DOHH2 (cell line): ENCODE measurements at regions not wholly inside any gene's neighbourhood (a gene's known extent, or its start where the extent isn't known, plus 50 kb on each side); places are given as distances from the start of the nearest gene placed in this dataset.

Source experiments
- H3F3A ChIP-seq: fragments of 200-600 bp; sonication (generic), shearing (Covaris generic); 2 replicates; pipeline ENCODE4 v1.6.0; 2016; ENCODE audit warnings: antibody characterized with exemption, mild to moderate bottlenecking; ENCODE audit not compliant: control insufficient read depth, insufficient read depth
- H3K27ac ChIP-seq: fragments of 200-600 bp; sonication (generic); 2 replicates; pipeline ENCODE4 v1.5.1; 2014; ENCODE audit warnings: low read depth, mild to moderate bottlenecking, low read length, moderate library complexity
- H3K27me3 ChIP-seq: fragments of 200-600 bp; sonication (generic); 2 replicates; pipeline ENCODE4 v1.6.1; 2014; ENCODE audit warnings: mild to moderate bottlenecking, low read length, mixed read lengths; ENCODE audit not compliant: control insufficient read depth
- H3K36me3 ChIP-seq: fragments of 200-600 bp; sonication (generic); 2 replicates; pipeline ENCODE4 v1.6.1; 2014; ENCODE audit warnings: mild to moderate bottlenecking, low read length, moderate library complexity, mixed read lengths; ENCODE audit not compliant: control insufficient read depth
- H3K4me1 ChIP-seq: fragments of 200-600 bp; sonication (generic); 2 replicates; pipeline ENCODE4 v1.6.1; 2014; ENCODE audit warnings: mild to moderate bottlenecking, low read length, mixed read lengths; ENCODE audit not compliant: control insufficient read depth
- H3K4me2 ChIP-seq: fragments of 200-600 bp; sonication (generic); 2 replicates; pipeline ENCODE4 v1.6.0; 2014; ENCODE audit warnings: mild to moderate bottlenecking, low read length, moderate library complexity
- H3K4me3 ChIP-seq: fragments of 200-600 bp; sonication (generic); 2 replicates; pipeline ENCODE4 v1.5.1; 2014; ENCODE audit warnings: mild to moderate bottlenecking, low read length, mixed read lengths
- H3K79me2 ChIP-seq: fragments of 200-600 bp; sonication (generic); 2 replicates; pipeline ENCODE4 v1.6.1; 2014; ENCODE audit warnings: mild to moderate bottlenecking, low read length, mixed read lengths; ENCODE audit not compliant: control insufficient read depth
- H3K9me2 ChIP-seq: fragments of 200-600 bp; sonication (generic); replicated peaks from 2 replicates; pipeline ENCODE4 v1.6.1; 2014; ENCODE audit warnings: mild to moderate bottlenecking, low read length, mixed read lengths; ENCODE audit not compliant: control insufficient read depth
- H3K9me3 ChIP-seq: fragments of 200-600 bp; sonication (generic); 2 replicates; pipeline ENCODE4 v1.6.1; 2014; ENCODE audit warnings: antibody characterized with exemption, low read length, mixed read lengths; ENCODE audit not compliant: control insufficient read depth, insufficient read depth
- H4K20me1 ChIP-seq: fragments of 200-600 bp; sonication (generic); 2 replicates; pipeline ENCODE4 v1.6.0; 2014; ENCODE audit warnings: low read depth, mild to moderate bottlenecking, antibody characterized with exemption, low read length, moderate library complexity; ENCODE audit not compliant: control insufficient read depth, insufficient read depth
- EZH2phosphoT487 ChIP-seq: fragments of 200-600 bp; sonication (generic); IDR thresholded peaks from 2 replicates; pipeline ENCODE4 v1.6.1; 2017; ENCODE audit warnings: borderline replicate concordance, mild to moderate bottlenecking, antibody characterized with exemption, low read length, moderate library complexity, mixed read lengths
- TF ChIP-seq, protein P1 (sequence below): fragments of 200-600 bp; sonication (generic); IDR thresholded peaks from one replicate; pipeline ENCODE4 v1.5.1; 2014; ENCODE audit warnings: antibody characterized with exemption, mild to moderate bottlenecking, low read depth, low read length; ENCODE audit not compliant: poor library complexity, severe bottlenecking

DNA sequence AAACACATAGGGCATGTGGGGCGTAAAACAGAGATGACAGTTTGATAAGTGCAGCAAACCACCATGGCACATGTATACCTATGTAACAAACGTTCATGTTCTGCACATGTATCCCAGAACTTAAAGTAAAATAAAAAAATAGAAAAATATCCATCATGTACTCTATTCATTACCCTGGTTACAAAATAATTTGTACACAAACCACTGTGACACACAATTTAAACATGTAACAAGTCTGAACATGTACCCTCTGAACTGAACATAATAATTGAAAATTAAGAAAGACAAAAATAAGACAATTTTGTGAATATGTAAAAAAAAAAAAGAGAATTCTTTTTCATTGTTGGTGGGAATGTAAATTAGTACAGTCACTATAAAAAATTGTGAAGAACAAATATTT lies 379.2 kb downstream of the KDM5D start:
- no peak overlapping the region for H3K4me2 ChIP-seq
- no peaks in the 10 kb centered on the region for H3K9me2 ChIP-seq
- H3K27ac ChIP-seq, result no peak overlapping the region
- H3K36me3 ChIP-seq, result no peaks in the 10 kb centered on the region
- H3K9me3 ChIP-seq, result no peaks in the 10 kb centered on the region
- H4K20me1 ChIP-seq, result no peaks in the 10 kb centered on the region
- no peaks in the 10 kb centered on the region for H3K27me3 ChIP-seq
- TF ChIP-seq EZH2phosphoT487, result no peak
- TF ChIP-seq, protein P1, sequence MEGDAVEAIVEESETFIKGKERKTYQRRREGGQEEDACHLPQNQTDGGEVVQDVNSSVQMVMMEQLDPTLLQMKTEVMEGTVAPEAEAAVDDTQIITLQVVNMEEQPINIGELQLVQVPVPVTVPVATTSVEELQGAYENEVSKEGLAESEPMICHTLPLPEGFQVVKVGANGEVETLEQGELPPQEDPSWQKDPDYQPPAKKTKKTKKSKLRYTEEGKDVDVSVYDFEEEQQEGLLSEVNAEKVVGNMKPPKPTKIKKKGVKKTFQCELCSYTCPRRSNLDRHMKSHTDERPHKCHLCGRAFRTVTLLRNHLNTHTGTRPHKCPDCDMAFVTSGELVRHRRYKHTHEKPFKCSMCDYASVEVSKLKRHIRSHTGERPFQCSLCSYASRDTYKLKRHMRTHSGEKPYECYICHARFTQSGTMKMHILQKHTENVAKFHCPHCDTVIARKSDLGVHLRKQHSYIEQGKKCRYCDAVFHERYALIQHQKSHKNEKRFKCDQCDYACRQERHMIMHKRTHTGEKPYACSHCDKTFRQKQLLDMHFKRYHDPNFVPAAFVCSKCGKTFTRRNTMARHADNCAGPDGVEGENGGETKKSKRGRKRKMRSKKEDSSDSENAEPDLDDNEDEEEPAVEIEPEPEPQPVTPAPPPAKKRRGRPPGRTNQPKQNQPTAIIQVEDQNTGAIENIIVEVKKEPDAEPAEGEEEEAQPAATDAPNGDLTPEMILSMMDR, result no peak
- H3F3A ChIP-seq, result no peaks in the 10 kb centered on the region
- H3K4me3 ChIP-seq, result no peak overlapping the region
- H3K4me1 ChIP-seq, result no peaks in the 10 kb centered on the region
- H3K79me2 ChIP-seq, result no peaks in the 10 kb centered on the region

DNA sequence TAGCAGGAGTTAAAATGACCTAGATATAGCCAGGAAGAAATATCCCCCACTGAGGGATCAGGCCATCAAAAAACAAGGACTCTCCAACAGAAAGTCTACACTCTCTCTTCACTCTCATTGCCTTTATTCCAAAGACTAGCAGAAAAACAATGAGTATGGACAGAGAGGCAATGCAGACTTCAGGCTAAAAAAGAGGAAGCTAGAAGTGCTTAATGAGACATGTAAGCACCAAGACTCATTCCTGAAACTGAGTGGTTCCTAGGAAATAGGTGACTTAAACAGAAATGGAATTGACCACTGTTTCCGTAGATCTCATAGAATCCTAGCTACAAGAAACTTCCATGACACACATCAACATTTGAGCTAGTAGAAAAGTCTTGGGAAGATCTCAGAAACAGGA lies 387.3 kb downstream of the KDM5D start:
- Histone ChIP-seq H3K79me2 (no peaks in the 10 kb centered on the region), H3K4me3 (no peak overlapping the region), H3K27ac (no peak overlapping the region), H4K20me1 (no peaks in the 10 kb centered on the region), H3F3A (no peaks in the 10 kb centered on the region), H3K9me2 (no peaks in the 10 kb centered on the region), H3K36me3 (no peaks in the 10 kb centered on the region), H3K4me2 (no peak overlapping the region), H3K27me3 (no peaks in the 10 kb centered on the region), H3K9me3 (no peaks in the 10 kb centered on the region), H3K4me1 (no peaks in the 10 kb centered on the region)
- TF ChIP-seq, protein P1, result no peak
- no peak for TF ChIP-seq EZH2phosphoT487

DNA sequence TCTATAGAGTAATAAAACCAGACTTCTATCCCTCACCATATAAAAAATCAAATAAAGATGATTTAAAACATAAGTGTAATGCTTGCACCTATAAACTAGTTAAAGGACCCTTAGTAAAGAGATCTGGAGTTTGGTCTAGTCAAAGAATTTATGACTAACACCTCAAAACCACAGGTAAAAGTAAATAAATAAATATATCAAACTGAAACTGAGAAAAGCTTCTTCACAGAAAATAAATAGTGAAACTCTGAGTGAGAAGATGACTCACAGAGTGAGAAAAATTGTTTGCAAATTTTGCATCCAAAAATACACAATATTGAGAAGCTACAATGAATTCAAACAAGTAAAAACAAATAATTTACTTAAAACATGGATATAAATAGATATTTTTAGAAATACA lies 387.8 kb downstream of the KDM5D start:
- no peaks in the 10 kb centered on the region for H3K4me1 ChIP-seq
- H3K79me2 ChIP-seq, result no peaks in the 10 kb centered on the region
- H3K27me3 ChIP-seq, result no peaks in the 10 kb centered on the region
- H3K4me3 ChIP-seq, result no peak overlapping the region
- no peak overlapping the region for H3K27ac ChIP-seq
- TF ChIP-seq EZH2phosphoT487, result no peak
- TF ChIP-seq, protein P1, result no peak
- H3F3A ChIP-seq, result no peaks in the 10 kb centered on the region
- no peaks in the 10 kb centered on the region for H4K20me1 ChIP-seq
- no peaks in the 10 kb centered on the region for H3K36me3 ChIP-seq
- no peak overlapping the region for H3K4me2 ChIP-seq
- no peaks in the 10 kb centered on the region for H3K9me3 ChIP-seq
- H3K9me2 ChIP-seq, result no peaks in the 10 kb centered on the region

DNA sequence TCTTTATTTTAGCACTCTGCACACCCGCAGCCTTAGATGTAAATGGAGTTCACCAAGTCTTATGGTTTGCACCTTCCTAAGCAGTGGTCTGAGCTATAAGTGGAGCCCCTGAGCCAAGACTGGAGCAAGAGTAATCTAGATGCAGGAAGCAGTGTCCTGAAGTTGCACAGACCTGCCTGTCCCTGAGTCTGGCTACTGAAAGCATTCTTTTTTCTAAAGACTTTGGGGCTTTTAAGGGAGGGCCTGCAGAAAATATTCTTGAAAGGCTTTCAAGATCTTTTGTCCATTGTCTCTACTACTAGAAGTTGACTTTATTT lies 389.7 kb downstream of the KDM5D start:
- H3K9me3 ChIP-seq, result no peaks in the 10 kb centered on the region
- no peaks in the 10 kb centered on the region for H3K4me1 ChIP-seq
- no peaks in the 10 kb centered on the region for H3K9me2 ChIP-seq
- H3K79me2 ChIP-seq, result no peaks in the 10 kb centered on the region
- no peaks in the 10 kb centered on the region for H4K20me1 ChIP-seq
- no peaks in the 10 kb centered on the region for H3K36me3 ChIP-seq
- no peak overlapping the region for H3K27ac ChIP-seq
- TF ChIP-seq, protein P1, result no peak
- no peak for TF ChIP-seq EZH2phosphoT487
- H3K4me2 ChIP-seq, result no peak overlapping the region
- H3K27me3 ChIP-seq, result no peaks in the 10 kb centered on the region
- no peak overlapping the region for H3K4me3 ChIP-seq
- H3F3A ChIP-seq, result no peaks in the 10 kb centered on the region
